22Rv1 (cell line): ENCODE measurements at regions not wholly inside any gene's neighbourhood (a gene's known extent, or its start where the extent isn't known, plus 50 kb on each side); places are given as distances from the start of the nearest gene placed in this dataset.

Source experiments
- H3K27ac ChIP-seq: fragments of 450-650 bp; 2 replicates; pipeline ENCODE4 v1.5.1; 2017
- ZFX ChIP-seq: fragments of 450-650 bp; IDR thresholded peaks from 2 replicates; pipeline ENCODE4 v1.6.1; 2017; ENCODE audit warnings: antibody characterized with exemption, borderline replicate concordance
- TF ChIP-seq, protein P1 (sequence below): fragments of 450-650 bp; IDR thresholded peaks from 2 replicates; pipeline ENCODE4 v1.5.1; 2017; ENCODE audit warnings: mild to moderate bottlenecking

DNA sequence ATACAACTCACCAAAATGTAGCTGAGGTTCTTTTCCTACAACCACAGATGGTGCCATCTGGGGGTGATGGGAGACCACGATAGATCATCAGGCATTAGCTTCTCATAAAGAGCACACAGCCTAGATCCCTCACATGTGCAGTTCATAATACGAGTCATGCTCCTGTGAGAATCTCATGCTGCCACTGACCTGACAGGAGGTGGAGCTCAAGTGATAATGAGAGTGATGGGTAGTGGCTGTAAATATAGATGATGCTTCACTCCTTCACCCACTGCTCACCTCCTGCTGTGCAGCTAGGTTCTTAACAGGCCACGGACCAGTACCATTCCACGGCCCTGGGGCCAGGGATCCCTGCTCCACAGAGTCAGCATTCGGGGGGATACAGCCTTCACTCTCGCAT, 943.8 kb downstream of the NLGN4Y start:
- no peak for TF ChIP-seq ZFX
- TF ChIP-seq, protein P1, sequence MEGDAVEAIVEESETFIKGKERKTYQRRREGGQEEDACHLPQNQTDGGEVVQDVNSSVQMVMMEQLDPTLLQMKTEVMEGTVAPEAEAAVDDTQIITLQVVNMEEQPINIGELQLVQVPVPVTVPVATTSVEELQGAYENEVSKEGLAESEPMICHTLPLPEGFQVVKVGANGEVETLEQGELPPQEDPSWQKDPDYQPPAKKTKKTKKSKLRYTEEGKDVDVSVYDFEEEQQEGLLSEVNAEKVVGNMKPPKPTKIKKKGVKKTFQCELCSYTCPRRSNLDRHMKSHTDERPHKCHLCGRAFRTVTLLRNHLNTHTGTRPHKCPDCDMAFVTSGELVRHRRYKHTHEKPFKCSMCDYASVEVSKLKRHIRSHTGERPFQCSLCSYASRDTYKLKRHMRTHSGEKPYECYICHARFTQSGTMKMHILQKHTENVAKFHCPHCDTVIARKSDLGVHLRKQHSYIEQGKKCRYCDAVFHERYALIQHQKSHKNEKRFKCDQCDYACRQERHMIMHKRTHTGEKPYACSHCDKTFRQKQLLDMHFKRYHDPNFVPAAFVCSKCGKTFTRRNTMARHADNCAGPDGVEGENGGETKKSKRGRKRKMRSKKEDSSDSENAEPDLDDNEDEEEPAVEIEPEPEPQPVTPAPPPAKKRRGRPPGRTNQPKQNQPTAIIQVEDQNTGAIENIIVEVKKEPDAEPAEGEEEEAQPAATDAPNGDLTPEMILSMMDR, result no peak
- H3K27ac ChIP-seq, result no peak overlapping the region

DNA sequence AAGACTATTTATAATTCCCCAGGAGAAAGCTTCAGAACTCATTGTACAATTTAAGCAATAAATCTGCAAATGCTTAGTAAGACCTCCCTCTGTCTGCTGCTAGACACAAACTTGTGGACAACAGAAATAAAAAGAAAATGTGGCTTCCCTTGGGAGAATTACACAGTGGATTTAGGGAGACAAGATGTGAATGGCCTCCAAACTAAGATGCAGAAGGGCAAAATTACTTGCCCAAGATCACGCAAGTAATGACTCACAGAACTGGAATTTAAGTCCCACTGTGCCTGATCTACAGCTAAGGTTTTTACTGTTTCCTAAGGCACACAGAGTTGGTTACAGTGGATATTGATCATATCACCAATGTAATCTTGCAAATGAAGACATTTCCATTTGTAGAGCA, 947.0 kb downstream of the NLGN4Y start:
- no peak overlapping the region for H3K27ac ChIP-seq
- no peak for TF ChIP-seq ZFX
- TF ChIP-seq, protein P1, result no peak

DNA sequence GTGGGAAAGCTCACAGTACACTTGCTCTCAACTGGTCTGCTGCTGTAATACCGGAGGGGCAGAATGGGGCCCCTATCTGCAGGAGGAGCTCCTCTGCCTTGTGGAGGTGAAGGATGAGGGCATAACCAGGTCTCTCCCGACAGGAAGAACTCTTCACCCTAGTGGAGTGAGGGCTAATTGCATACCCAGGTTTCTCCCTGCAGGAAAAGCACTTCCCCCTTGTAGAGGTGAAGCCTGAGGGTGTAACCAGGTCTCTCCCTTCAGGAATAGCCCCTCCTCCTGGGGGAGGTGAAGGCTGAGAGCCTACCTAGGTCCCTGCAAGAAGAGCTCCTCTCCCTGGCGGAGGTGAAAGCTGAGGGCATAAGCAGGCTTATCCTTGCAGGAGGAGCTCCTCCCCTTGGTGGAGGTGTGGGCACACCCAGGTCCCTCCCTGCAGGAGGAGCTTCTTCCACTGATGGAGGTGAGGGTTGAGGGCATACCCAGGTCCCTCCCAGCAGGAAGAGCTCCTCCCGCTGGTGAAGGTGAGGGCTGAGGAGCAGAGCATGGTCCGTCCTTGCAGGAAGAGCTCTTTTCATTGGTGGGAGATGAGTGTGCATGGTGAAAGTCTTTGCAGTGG, 954.1 kb downstream of the NLGN4Y start:
- H3K27ac ChIP-seq, result no peak overlapping the region
- TF ChIP-seq, protein P1, result peak; percentile 38; the same call in 1 of the 2 replicates
- TF ChIP-seq ZFX, result no peak

DNA sequence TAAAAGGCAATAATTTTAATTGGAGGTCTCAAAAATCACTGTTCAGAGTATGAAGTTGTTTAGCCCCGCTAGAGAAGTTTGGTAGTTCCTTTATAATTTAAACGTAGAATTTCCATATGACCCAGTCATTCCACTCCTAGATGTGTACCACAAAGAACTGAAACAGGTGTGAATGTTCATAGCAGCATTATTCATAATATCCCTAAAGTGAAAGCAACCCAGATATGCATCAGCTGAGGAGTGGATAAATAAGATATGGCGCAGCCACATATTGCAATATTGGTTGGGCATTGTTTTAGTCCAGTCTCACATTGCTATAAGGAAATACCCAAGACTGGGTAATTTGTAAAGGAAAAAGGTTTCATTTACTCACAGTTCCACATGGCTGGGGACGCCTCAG, 976.2 kb downstream of the NLGN4Y start:
- TF ChIP-seq, protein P1, result no peak
- no peak for TF ChIP-seq ZFX
- no peak overlapping the region for H3K27ac ChIP-seq

DNA sequence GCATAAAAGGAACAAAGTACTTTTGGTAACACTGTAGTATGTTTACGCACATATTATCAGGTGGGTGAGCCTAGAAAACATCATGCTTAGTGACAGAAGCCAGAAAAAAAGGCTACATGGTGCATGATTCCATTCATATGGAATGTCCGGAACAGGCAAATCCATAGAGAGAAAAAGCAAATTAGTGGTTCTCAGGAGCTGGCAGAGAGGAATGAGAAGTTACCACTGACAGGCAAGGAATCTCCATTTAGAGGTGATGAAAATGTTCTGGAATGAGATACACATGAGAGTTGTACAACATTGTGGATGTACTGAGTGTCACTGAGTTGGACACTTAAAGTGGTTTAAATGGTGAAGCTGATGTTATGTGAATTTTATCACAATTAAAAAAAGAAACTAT, 976.9 kb downstream of the NLGN4Y start:
- H3K27ac ChIP-seq, result no peak overlapping the region
- TF ChIP-seq, protein P1, result no peak
- TF ChIP-seq ZFX, result no peak

DNA sequence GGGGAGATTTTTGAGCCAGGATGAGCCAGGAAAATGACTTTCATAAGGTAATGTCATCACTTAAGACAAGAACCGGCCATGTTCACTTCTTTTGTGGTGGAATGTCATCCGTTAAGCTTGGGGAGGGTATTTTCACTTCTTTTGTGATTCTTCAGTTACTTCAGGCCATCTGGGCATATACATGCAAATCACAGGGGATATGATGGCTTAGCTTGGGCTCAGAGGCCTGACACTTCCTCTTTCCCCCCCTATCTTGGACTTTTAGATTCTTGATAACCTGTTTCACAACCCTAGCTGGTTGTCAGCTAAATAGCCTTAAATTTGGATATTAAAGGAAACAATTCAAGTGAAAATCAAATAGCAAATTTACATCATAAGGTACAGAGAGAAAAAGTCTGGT, 986.0 kb downstream of the NLGN4Y start:
- no peak overlapping the region for H3K27ac ChIP-seq
- TF ChIP-seq ZFX, result no peak
- TF ChIP-seq, protein P1, result no peak

DNA sequence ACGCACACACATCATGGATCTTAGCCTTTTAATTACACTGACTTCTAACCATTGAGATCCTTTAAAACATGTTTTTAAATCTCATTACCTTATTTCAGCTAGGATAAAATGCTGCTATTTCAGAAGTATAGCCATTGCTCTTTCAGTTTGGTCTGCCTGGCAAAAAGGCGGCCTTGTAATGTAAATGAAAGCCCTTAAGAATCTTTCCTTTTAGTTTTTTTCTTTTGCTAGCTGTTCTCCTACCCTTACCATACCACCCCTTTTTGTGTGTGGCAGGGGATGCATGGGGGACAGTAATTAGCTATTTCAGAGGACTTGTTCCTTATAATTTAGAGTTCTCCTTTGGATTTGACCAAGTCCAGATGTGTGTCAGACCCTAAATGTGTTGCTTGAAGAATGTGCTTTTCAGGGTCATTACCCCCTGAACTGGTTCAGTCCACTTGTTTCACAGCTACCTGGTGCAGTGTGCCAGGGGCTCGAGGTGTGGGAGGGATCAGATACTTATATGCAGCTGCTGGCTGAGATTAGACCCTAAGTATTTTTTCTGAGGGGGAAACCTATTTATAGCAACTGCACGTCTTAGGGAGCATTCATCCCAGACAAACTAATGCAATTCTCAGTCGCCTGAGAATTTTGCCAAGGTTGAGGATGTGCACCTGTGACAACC, 986.8 kb downstream of the NLGN4Y start:
- TF ChIP-seq, protein P1, result no peak
- no peak for TF ChIP-seq ZFX
- no peak overlapping the region for H3K27ac ChIP-seq
